ENCODE measurements at regions not wholly inside any gene's neighbourhood (a gene's known extent, or its start where the extent isn't known, plus 50 kb on each side); places are given as distances from the start of the nearest gene placed in this dataset.

DNA sequence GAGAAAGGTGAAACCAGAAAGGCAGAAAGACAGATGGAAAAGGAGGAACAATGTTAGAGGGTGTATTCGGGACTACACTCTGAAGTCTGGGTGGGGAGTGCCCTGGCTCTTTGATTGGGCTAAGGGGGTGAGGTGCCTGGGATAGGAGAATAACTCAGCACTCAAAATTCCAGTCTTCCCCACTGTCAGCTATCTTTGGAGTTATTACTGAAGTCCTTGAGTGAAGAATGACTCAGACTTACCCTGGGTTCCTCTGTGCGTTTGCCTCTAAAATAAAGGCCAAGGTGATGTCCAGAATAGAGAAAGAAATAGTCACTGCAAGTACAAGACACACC is 151.8 kb upstream of the SERPINE2 start:
- Histone ChIP-seq H3K4me1 (ENCODE audit: insufficient read depth, low read length) (no peaks in the 10 kb centered on the region), H3K9me3 (ENCODE audit: control insufficient read depth in 1 of 2, low read length in 2 of 2) (no peaks in the 10 kb centered on the region), H3K4me3 (ENCODE audit: low read length in 2 of 2) (no peak overlapping the region), H3K27me3 (ENCODE audit: insufficient read depth, low read length) (no peaks in the 10 kb centered on the region), H3K36me3 (ENCODE audit: insufficient read depth, low read length) (no peaks in the 10 kb centered on the region), H3K27ac (ENCODE audit: low read depth, low read length) (no peak overlapping the region)
- no peak overlapping the region for H3K4me3 Mint-ChIP-seq
- H3K9me3 Mint-ChIP-seq = peaks cover 0 to 17% (median 11%) of the 10 kb centered on the region in 8 donors
- H3K36me3 Mint-ChIP-seq = no peaks in the 10 kb centered on the region
- H3K4me1 Mint-ChIP-seq = no peaks in the 10 kb centered on the region
- H3K27ac Mint-ChIP-seq = no peak overlapping the region
- CTCF ChIA-PET (ENCODE audit: partially characterized antibody) = no interaction called here
- peaks cover 4 to 10% of the 10 kb centered on the region in 2 donors for H3K27me3 Mint-ChIP-seq
- POLR2A ChIA-PET (ENCODE audit: partially characterized antibody) = no interaction called here
- no peak for DNase-seq
- intact Hi-C loops (cut with micrococcal nuclease) = no loop called here

DNA sequence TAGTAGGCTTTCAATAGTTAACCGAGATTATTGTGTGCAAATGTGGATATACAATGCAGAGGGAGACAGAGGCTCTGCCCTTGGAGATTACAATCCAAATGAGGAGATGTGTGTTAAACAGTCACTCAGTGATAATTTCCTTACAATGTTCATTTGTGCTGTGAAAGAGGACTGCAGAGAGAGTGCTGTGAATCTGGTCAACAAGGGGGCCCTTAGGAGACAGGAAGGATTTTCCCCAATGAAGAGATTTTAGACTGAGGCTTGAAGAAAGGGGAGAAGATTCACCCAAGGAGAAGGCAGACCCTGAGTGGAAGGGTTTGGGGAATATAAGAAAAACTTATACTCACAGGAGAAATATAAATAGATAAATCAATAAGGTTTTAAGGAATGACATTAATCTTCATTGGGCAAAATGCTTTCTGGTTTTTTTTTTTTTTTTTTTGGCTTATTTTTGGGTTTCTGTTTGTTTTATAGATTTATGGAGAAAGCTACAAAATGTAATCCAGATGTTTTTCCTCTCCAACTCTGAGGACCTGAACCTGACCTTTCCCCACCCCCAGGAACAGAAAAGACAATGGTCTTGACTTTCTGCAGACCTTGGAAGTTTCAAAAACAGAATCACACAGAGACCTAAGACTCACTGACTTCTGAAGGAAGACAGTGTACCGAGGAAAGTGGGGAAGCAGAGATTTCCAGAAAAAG is 151.3 kb upstream of the SERPINE2 start:
- H3K4me1 ChIP-seq (ENCODE audit: insufficient read depth, low read length) = no peaks in the 10 kb centered on the region
- H3K36me3 ChIP-seq (ENCODE audit: insufficient read depth, low read length) = no peaks in the 10 kb centered on the region
- H3K9me3 ChIP-seq (ENCODE audit: control insufficient read depth in 1 of 2, low read length in 2 of 2) = no peaks in the 10 kb centered on the region
- H3K27me3 ChIP-seq (ENCODE audit: insufficient read depth, low read length) = no peaks in the 10 kb centered on the region
- no peak overlapping the region for H3K27ac ChIP-seq (ENCODE audit: low read depth, low read length)
- ChIA-PET CTCF (ENCODE audit: partially characterized antibody) (no interaction called here), POLR2A (ENCODE audit: partially characterized antibody) (no interaction called here)
- no peak overlapping the region for H3K27ac Mint-ChIP-seq
- no peaks in the 10 kb centered on the region for H3K4me1 Mint-ChIP-seq
- H3K36me3 Mint-ChIP-seq = no peaks in the 10 kb centered on the region
- intact Hi-C loops (cut with micrococcal nuclease) = no loop called here
- no peak overlapping the region for H3K4me3 Mint-ChIP-seq
- peaks cover 0 to 17% (median 11%) of the 10 kb centered on the region in 8 donors for H3K9me3 Mint-ChIP-seq
- H3K4me3 ChIP-seq (ENCODE audit: low read length in 2 of 2) = no peak overlapping the region
- peaks cover 4 to 10% of the 10 kb centered on the region in 2 donors for H3K27me3 Mint-ChIP-seq
- no peak for DNase-seq

DNA sequence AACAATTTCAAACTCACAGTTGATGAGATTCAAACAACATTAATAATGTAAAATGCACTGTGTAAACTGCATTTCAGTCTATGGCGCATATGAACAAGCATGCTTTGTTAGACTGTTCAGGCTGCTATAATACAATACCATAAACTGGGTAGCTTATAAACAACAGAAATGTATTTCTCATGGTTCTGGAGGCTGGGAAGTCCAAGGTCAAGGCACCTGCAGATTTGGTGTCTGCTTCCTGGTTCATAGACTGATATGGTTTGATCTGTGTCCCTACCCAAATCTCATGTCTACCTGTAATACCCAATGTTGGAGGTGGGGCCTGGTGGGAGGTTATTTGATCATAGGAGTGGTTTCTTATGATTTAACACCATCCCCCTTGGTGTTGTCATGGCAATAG is 148.1 kb upstream of the SERPINE2 start:
- no peak overlapping the region for H3K27ac ChIP-seq (ENCODE audit: low read depth, low read length)
- no peaks in the 10 kb centered on the region for H3K4me1 ChIP-seq (ENCODE audit: insufficient read depth, low read length)
- H3K4me3 Mint-ChIP-seq = no peak overlapping the region
- H3K9me3 Mint-ChIP-seq = peaks cover 0 to 9% (median 5%) of the 10 kb centered on the region in 8 donors
- ChIA-PET CTCF (ENCODE audit: partially characterized antibody) (no interaction called here), POLR2A (ENCODE audit: partially characterized antibody) (no interaction called here)
- H3K27me3 ChIP-seq (ENCODE audit: insufficient read depth, low read length) = no peaks in the 10 kb centered on the region
- H3K36me3 ChIP-seq (ENCODE audit: insufficient read depth, low read length) = no peaks in the 10 kb centered on the region
- H3K27ac Mint-ChIP-seq = no peak overlapping the region
- H3K4me1 Mint-ChIP-seq = no peaks in the 10 kb centered on the region
- H3K9me3 ChIP-seq (ENCODE audit: control insufficient read depth in 1 of 2, low read length in 2 of 2) = no peaks in the 10 kb centered on the region
- H3K36me3 Mint-ChIP-seq = no peaks in the 10 kb centered on the region
- intact Hi-C loops (cut with micrococcal nuclease) = no loop called here
- H3K27me3 Mint-ChIP-seq = peaks cover 4 to 7% of the 10 kb centered on the region in 2 donors
- no peak for DNase-seq
- H3K4me3 ChIP-seq (ENCODE audit: low read length in 2 of 2) = no peak overlapping the region

DNA sequence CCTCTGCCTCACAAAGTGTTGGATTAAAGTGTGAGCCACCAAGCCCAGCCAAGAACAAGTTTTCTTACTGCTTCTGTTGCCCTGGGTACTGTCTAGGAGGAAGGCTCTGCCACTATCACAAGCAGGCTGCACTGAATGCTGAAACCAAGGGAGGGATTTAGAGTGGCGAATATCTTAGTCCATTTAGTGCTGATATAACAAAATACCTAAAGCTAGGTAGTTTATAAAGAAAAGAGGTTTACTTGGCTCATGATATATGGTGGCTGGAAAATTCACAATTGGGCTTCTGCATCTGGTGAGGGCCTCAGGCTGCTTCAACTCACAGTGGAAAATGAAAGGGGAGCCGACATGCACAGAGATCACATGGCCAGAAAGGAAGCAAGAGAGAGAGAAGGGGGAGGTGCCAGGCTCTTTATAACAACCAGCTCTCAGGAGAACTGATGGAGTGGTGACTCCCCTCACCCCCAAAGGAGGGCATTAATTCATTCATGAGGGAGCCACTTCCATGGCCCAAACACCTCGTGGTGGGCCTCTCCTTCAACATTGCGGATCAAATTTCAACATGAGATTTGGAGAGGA is 146.0 kb upstream of the SERPINE2 start:
- CTCF ChIA-PET (ENCODE audit: partially characterized antibody) = no interaction called here
- intact Hi-C loops (cut with micrococcal nuclease) = no loop called here
- Mint-ChIP-seq H3K27me3 (peaks cover 4 to 11% of the 10 kb centered on the region in 2 donors), H3K4me3 (no peak overlapping the region), H3K9me3 (peaks cover 0 to 9% (median 6%) of the 10 kb centered on the region in 8 donors), H3K4me1 (no peaks in the 10 kb centered on the region), H3K27ac (no peak overlapping the region), H3K36me3 (no peaks in the 10 kb centered on the region)
- POLR2A ChIA-PET (ENCODE audit: partially characterized antibody) = no interaction called here
- no peaks in the 10 kb centered on the region for H3K36me3 ChIP-seq (ENCODE audit: insufficient read depth, low read length)
- H3K27me3 ChIP-seq (ENCODE audit: insufficient read depth, low read length) = no peaks in the 10 kb centered on the region
- no peak for DNase-seq
- no peak overlapping the region for H3K4me3 ChIP-seq (ENCODE audit: low read length in 2 of 2)
- no peak overlapping the region for H3K27ac ChIP-seq (ENCODE audit: low read depth, low read length)
- H3K4me1 ChIP-seq (ENCODE audit: insufficient read depth, low read length) = no peaks in the 10 kb centered on the region
- no peaks in the 10 kb centered on the region for H3K9me3 ChIP-seq (ENCODE audit: control insufficient read depth in 1 of 2, low read length in 2 of 2)

DNA sequence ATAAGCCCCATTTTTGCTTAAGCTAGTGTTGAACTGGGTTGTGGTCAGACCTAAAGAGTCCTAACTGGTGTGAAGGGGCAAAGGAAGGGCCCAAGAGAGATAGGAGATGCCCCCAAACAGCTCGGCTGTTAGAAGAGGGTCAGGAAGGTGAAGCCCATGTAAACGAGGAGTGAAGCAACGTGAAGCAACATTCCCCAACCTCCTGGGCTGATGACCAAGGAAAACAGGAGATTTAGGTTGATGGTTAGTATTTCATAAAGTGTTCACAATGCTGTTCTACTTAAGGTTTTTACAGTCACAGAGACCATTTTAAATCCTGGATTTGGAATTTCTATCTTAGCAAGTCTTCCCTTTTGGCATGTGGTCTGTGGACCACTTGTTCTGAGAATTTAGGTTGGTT is 144.0 kb upstream of the SERPINE2 start:
- CTCF ChIA-PET (ENCODE audit: partially characterized antibody) = interaction anchor here (1.4 kb wide), 1 partner anchor 190 kb away, joined by 3 read pairs; no protein-coding TSS in a partner anchor
- H3K4me1 ChIP-seq (ENCODE audit: insufficient read depth, low read length) = no peaks in the 10 kb centered on the region

DNA sequence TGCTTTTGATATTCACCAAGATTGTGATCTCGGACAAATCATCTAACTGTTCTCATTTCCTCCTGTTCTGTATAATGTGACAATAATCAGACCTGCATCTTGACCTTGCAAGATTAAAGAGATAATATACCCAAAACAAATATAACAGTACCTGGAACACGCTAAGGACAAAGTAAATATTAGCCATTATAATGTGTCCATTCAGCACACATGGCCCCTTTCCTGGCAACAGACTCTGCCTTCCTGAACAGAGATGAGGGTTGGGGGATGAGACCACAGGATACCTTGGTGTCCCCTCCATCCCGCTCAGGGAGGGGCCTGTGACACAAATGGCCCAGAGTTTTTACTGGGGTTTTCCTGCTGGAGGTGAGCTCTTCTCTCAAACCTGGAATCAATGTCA is 143.4 kb upstream of the SERPINE2 start:
- no peaks in the 10 kb centered on the region for H3K4me1 Mint-ChIP-seq
- Histone ChIP-seq H3K4me3 (ENCODE audit: low read length in 2 of 2) (no peak overlapping the region), H3K9me3 (ENCODE audit: control insufficient read depth in 1 of 2, low read length in 2 of 2) (no peaks in the 10 kb centered on the region), H3K36me3 (ENCODE audit: insufficient read depth, low read length) (no peaks in the 10 kb centered on the region), H3K27me3 (ENCODE audit: insufficient read depth, low read length) (no peaks in the 10 kb centered on the region), H3K27ac (ENCODE audit: low read depth, low read length) (no peak overlapping the region), H3K4me1 (ENCODE audit: insufficient read depth, low read length) (no peaks in the 10 kb centered on the region)
- POLR2A ChIA-PET (ENCODE audit: partially characterized antibody) = no interaction called here
- peaks cover 3 to 7% of the 10 kb centered on the region in 2 donors for H3K27me3 Mint-ChIP-seq
- CTCF ChIA-PET (ENCODE audit: partially characterized antibody) = no interaction called here
- H3K4me3 Mint-ChIP-seq = no peak overlapping the region
- no peak overlapping the region for H3K27ac Mint-ChIP-seq
- no peaks in the 10 kb centered on the region for H3K36me3 Mint-ChIP-seq
- H3K9me3 Mint-ChIP-seq = peaks cover 0 to 6% (median 3%) of the 10 kb centered on the region in 8 donors
- no peak for DNase-seq
- intact Hi-C loops (cut with micrococcal nuclease) = no loop called here

More for the DNA sequence above, 144.0 kb upstream of the SERPINE2 start:
- Mint-ChIP-seq H3K4me1 (no peaks in the 10 kb centered on the region), H3K27me3 (peaks cover 5 to 7% of the 10 kb centered on the region in 2 donors), H3K4me3 (no peak overlapping the region), H3K27ac (no peak overlapping the region), H3K36me3 (no peaks in the 10 kb centered on the region), H3K9me3 (peaks cover 0 to 8% (median 5%) of the 10 kb centered on the region in 8 donors)
- Histone ChIP-seq H3K9me3 (ENCODE audit: control insufficient read depth in 1 of 2, low read length in 2 of 2) (no peaks in the 10 kb centered on the region), H3K4me3 (ENCODE audit: low read length in 2 of 2) (no peak overlapping the region), H3K36me3 (ENCODE audit: insufficient read depth, low read length) (no peaks in the 10 kb centered on the region), H3K27ac (ENCODE audit: low read depth, low read length) (no peak overlapping the region), H3K27me3 (ENCODE audit: insufficient read depth, low read length) (no peaks in the 10 kb centered on the region)
- intact Hi-C loops (cut with micrococcal nuclease) = no loop called here
- POLR2A ChIA-PET (ENCODE audit: partially characterized antibody) = no interaction called here
- no peak for DNase-seq

DNA sequence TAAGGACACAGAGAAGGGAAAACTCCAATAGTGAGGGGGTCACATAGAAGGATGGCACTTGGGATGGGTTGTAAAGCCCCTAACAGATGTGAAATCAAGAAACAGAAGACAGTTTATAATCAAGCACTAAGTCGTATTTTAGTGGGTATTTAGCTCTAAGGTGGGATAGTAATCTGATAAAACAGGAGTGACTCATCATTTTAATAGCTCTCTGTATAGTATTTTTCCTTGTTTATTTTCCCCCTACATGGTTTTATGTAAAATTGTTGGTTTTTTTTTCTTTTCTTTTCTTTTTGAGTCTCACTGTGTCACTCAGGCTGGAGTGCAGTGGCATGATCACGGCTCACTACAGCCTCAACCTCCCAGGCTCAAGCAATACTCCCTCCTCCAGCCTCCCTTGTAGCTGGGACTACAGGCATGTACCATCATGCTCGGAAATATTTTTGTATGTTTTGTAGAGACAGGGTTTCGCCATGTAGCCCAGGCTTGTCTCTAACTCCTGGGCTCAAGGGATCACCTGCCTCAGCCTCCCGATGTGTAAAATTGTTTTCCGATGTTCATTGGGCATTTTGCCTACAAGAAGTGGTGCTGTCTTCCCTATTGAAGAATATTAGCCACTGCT is 142.6 kb upstream of the SERPINE2 start:
- H3K9me3 Mint-ChIP-seq = peaks cover 0 to 5% (median 0%) of the 10 kb centered on the region in 8 donors
- ChIA-PET POLR2A (ENCODE audit: partially characterized antibody) (no interaction called here), CTCF (ENCODE audit: partially characterized antibody) (no interaction called here)
- no peaks in the 10 kb centered on the region for H3K4me1 Mint-ChIP-seq
- no peak overlapping the region for H3K4me3 Mint-ChIP-seq
- H3K27ac Mint-ChIP-seq = no peak overlapping the region
- Histone ChIP-seq H3K27ac (ENCODE audit: low read depth, low read length) (no peak overlapping the region), H3K36me3 (ENCODE audit: insufficient read depth, low read length) (no peaks in the 10 kb centered on the region), H3K4me1 (ENCODE audit: insufficient read depth, low read length) (no peaks in the 10 kb centered on the region), H3K4me3 (ENCODE audit: low read length in 2 of 2) (no peak overlapping the region), H3K27me3 (ENCODE audit: insufficient read depth, low read length) (no peaks in the 10 kb centered on the region), H3K9me3 (ENCODE audit: control insufficient read depth in 1 of 2, low read length in 2 of 2) (no peaks in the 10 kb centered on the region)
- H3K36me3 Mint-ChIP-seq = no peaks in the 10 kb centered on the region
- peaks cover 3 to 8% of the 10 kb centered on the region in 2 donors for H3K27me3 Mint-ChIP-seq
- intact Hi-C loops (cut with micrococcal nuclease) = no loop called here
- DNase-seq = no peak

Data from CD4-positive, alpha-beta memory T cell (primary cell).